HG03432 (cell line): ENCODE measurements at regions not wholly inside any gene's neighbourhood (a gene's known extent, or its start where the extent isn't known, plus 50 kb on each side); places are given as distances from the start of the nearest gene placed in this dataset.

Source experiments
- ATAC-seq: cut with Tn5 transposase; IDR thresholded peaks from one replicate; pipeline ENCODE4 v1.9.1; 2021; ENCODE audit warnings: mild to moderate bottlenecking, moderate library complexity; ENCODE audit not compliant: unreplicated experiment

- ATAC-seq = no peak
Observed at GRCh38 chrX:714131-714530, 83.5 kb downstream of the SHOX start.
